ENCODE measurements at regions not wholly inside any gene's neighbourhood (a gene's known extent, or its start where the extent isn't known, plus 50 kb on each side); places are given as distances from the start of the nearest gene placed in this dataset.

- TF ChIP-seq CTCF (IDR thresholded peaks at IDR 0.05; ENCODE audit: insufficient read depth, low read length) (no peak), POLR2AphosphoS5 (IDR thresholded peaks at IDR 0.05; ENCODE audit: low read depth) (no peak), REST (IDR thresholded peaks at IDR 0.05; ENCODE audit: insufficient replicate concordance, low read depth) (no peak), GABPA (IDR thresholded peaks at IDR 0.05; ENCODE audit: low read depth) (no peak), SPI1 (IDR thresholded peaks at IDR 0.05; ENCODE audit: borderline replicate concordance, low read depth) (no peak)
Measured at GRCh38 chr3:41031401-41031800, 167.9 kb upstream of the CTNNB1 start.
